B cell (primary cell): ENCODE measurements at regions not wholly inside any gene's neighbourhood (a gene's known extent, or its start where the extent isn't known, plus 50 kb on each side); places are given as distances from the start of the nearest gene placed in this dataset.

ENCODE experiments used
- ATAC-seq: fragments of 200-7000 bp; cut with Tn5 transposase; one replicate; pipeline ENCODE4 v1.10.0; 2021; ENCODE audit warnings: low read depth, mild to moderate bottlenecking, moderate number of reproducible peaks, moderate library complexity
- CTCF ChIA-PET: fragments of 350-600 bp; sonication (Branson Sonifier 250); formaldehyde crosslinking; loops from one replicate; lab custom pipeline; 2021; ENCODE audit warnings: antibody characterized with exemption, inconsistent platforms; lab: Charles Lee
- POLR2A ChIA-PET: fragments of 350-600 bp; sonication (Branson Sonifier 250); formaldehyde crosslinking; loops from one replicate; lab custom pipeline; 2021; ENCODE audit warnings: antibody characterized with exemption; lab: Charles Lee
- DNase-seq: peaks from one replicate; pipeline ENCODE4 v3.0.0; 2013
- H2AFZ ChIP-seq: 2 replicates; pipeline ENCODE4 v1.6.1; 2012; ENCODE audit warnings: mild to moderate bottlenecking, low read depth, low read length; ENCODE audit not compliant: insufficient read depth, poor library complexity, severe bottlenecking
- H3K27ac ChIP-seq, 2 donors: 1 replicate in 1 of 2; 2 replicates in 1 of 2; pipeline ENCODE4 v1.5.1; 2012 to 2013; ENCODE audit warnings: low read length in 2 of 2, mild to moderate bottlenecking in 2 of 2, moderate library complexity in 1 of 2
- H3K27me3 ChIP-seq, 4 experiments: fragments of 200-600 bp in 1 of 4; sonication (generic) in 1 of 4; replicated peaks in 1 of 4; 1 replicate in 2 of 4; 2 replicates in 2 of 4; pipeline versions ENCODE4 v1.6.1 to v1.7.0; 2013 to 2016; ENCODE audit warnings: low read length in 3 of 4, mild to moderate bottlenecking in 2 of 4, mixed read lengths in 1 of 4, moderate library complexity in 1 of 4; ENCODE audit not compliant: insufficient read depth in 4 of 4, control insufficient read depth in 3 of 4; ENCODE audit errors: control extremely low read depth in 1 of 4
- H3K36me3 ChIP-seq, 2 experiments: replicated peaks in 1 of 2; 1 replicate in 1 of 2; 2 replicates in 1 of 2; pipeline versions ENCODE4 v1.6.1 to v1.7.1; 2013; ENCODE audit warnings: low read length in 1 of 2; ENCODE audit not compliant: insufficient read depth in 2 of 2, control insufficient read depth in 1 of 2; ENCODE audit errors: control extremely low read depth in 1 of 2, extremely low read depth in 1 of 2
- H3K4me1 ChIP-seq, 2 donors: fragments of 200-600 bp in 1 of 2; sonication (generic) in 1 of 2; 1 replicate in 1 of 2; 2 replicates in 1 of 2; pipeline versions ENCODE4 v1.5.1 to v1.6.1; 2013 to 2017; ENCODE audit warnings: low read length in 2 of 2; ENCODE audit not compliant: control insufficient read depth in 2 of 2, insufficient read depth in 2 of 2
- H3K4me2 ChIP-seq: replicated peaks from 2 replicates; pipeline ENCODE3; 2012; ENCODE audit warnings: mild to moderate bottlenecking, low read depth, low read length; ENCODE audit not compliant: poor library complexity, severe bottlenecking
- H3K4me3 ChIP-seq, 5 experiments: fragments of 200-600 bp in 1 of 5; sonication (generic) in 1 of 5; 1 replicate in 3 of 5; 2 replicates in 2 of 5; pipeline versions ENCODE4 v1.5.1 to v1.7.0; 2011 to 2016; ENCODE audit warnings: low read length in 4 of 5, mild to moderate bottlenecking in 4 of 5, low read depth in 2 of 5, control low read depth in 1 of 5, moderate library complexity in 1 of 5; ENCODE audit not compliant: insufficient read depth in 1 of 5; ENCODE audit errors: control extremely low read depth in 1 of 5, extremely low read depth in 1 of 5
- H3K79me2 ChIP-seq: fragments of 200-600 bp; sonication (generic); one replicate; pipeline ENCODE4 v1.6.0; 2016; ENCODE audit warnings: low read length; ENCODE audit not compliant: control insufficient read depth, insufficient read depth
- H3K9ac ChIP-seq: fragments of 200-600 bp; sonication (generic); 2 replicates; pipeline ENCODE4 v1.6.1; 2017; ENCODE audit warnings: mild to moderate bottlenecking, low read length, moderate library complexity
- H3K9me3 ChIP-seq, 3 donors: one replicate each; pipeline versions ENCODE4 v1.6.1 to v1.7.1; 2013; ENCODE audit warnings: low read length in 2 of 3; ENCODE audit not compliant: control insufficient read depth in 2 of 3, insufficient read depth in 1 of 3; ENCODE audit errors: control extremely low read depth in 1 of 3
- H4K20me1 ChIP-seq: 2 replicates; pipeline ENCODE4 v1.6.0; 2012; ENCODE audit warnings: mild to moderate bottlenecking, low read length; ENCODE audit not compliant: insufficient read depth, control insufficient read depth, poor library complexity, severe bottlenecking
- H3K27ac Mint-ChIP-seq: one replicate; pipeline ENCODE4 v1.8.0; 2021; ENCODE audit warnings: mixed read lengths
- H3K27me3 Mint-ChIP-seq: one replicate; pipeline ENCODE4 v1.8.0; 2021; ENCODE audit warnings: mixed read lengths
- H3K4me1 Mint-ChIP-seq: one replicate; pipeline ENCODE4 v1.8.0; 2021; ENCODE audit warnings: mixed read lengths
- H3K4me3 Mint-ChIP-seq: one replicate; pipeline ENCODE4 v1.8.0; 2021; ENCODE audit warnings: mixed read lengths
- H3K9me3 Mint-ChIP-seq: one replicate; pipeline ENCODE4 v1.8.0; 2022; ENCODE audit warnings: mixed read lengths; ENCODE audit not compliant: insufficient read depth
- EZH2 ChIP-seq: IDR thresholded peaks from 2 replicates; pipeline ENCODE4 v1.6.1; 2012; ENCODE audit warnings: borderline replicate concordance, low read depth, mild to moderate bottlenecking, moderate library complexity, low read length; ENCODE audit not compliant: insufficient read depth, poor library complexity, severe bottlenecking
- WGBS: methylation state at CpG from one replicate; pipeline ENCODE4 v1.1.5; 2013; ENCODE audit warnings: missing lambda C conversion rate; ENCODE audit not compliant: insufficient coverage; 5-methylcytosine and 5-hydroxymethylcytosine counted together
- intact Hi-C: fragments of 100-400 bp; cut with micrococcal nuclease; formaldehyde crosslinking; loops from one replicate; pipeline ENCODE4 v1.10.0; 2022
- TF ChIP-seq, protein P1 (sequence below): fragments of 200-600 bp; IDR thresholded peaks from one replicate; pipeline ENCODE4 v1.8.0; 2022; ENCODE audit warnings: antibody characterized with exemption, mild to moderate bottlenecking

- no peaks in the 10 kb centered on the region for H4K20me1 ChIP-seq
- ChIA-PET CTCF (no interaction called here), POLR2A (no interaction called here)
- no peak overlapping the region for H3K4me3 Mint-ChIP-seq
- DNase-seq = no peak
- no peaks in the 10 kb centered on the region for H3K79me2 ChIP-seq
- H3K27ac ChIP-seq = no peak overlapping the region
- no peaks in the 10 kb centered on the region for H3K27me3 Mint-ChIP-seq
- intact Hi-C loops = no loop called here
- peaks cover 55% of the 10 kb centered on the region for H3K4me1 Mint-ChIP-seq
- no peak overlapping the region for H3K4me3 ChIP-seq
- ATAC-seq = no peak
- no peak overlapping the region for H3K9ac ChIP-seq
- H3K4me2 ChIP-seq = no peak overlapping the region
- peaks cover 0 to 10% (median 1%) of the 10 kb centered on the region in 3 donors for H3K9me3 ChIP-seq
- no peak overlapping the region for H2AFZ ChIP-seq
- no peak overlapping the region for H3K27ac Mint-ChIP-seq
- TF ChIP-seq, protein P1, sequence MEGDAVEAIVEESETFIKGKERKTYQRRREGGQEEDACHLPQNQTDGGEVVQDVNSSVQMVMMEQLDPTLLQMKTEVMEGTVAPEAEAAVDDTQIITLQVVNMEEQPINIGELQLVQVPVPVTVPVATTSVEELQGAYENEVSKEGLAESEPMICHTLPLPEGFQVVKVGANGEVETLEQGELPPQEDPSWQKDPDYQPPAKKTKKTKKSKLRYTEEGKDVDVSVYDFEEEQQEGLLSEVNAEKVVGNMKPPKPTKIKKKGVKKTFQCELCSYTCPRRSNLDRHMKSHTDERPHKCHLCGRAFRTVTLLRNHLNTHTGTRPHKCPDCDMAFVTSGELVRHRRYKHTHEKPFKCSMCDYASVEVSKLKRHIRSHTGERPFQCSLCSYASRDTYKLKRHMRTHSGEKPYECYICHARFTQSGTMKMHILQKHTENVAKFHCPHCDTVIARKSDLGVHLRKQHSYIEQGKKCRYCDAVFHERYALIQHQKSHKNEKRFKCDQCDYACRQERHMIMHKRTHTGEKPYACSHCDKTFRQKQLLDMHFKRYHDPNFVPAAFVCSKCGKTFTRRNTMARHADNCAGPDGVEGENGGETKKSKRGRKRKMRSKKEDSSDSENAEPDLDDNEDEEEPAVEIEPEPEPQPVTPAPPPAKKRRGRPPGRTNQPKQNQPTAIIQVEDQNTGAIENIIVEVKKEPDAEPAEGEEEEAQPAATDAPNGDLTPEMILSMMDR = no peak
- no peak for TF ChIP-seq EZH2
- no peaks in the 10 kb centered on the region for H3K27me3 ChIP-seq
- peaks cover 7% of the 10 kb centered on the region for H3K9me3 Mint-ChIP-seq
- peaks cover 35% of the 10 kb centered on the region in 2 donors for H3K4me1 ChIP-seq
- H3K36me3 ChIP-seq = no peaks in the 10 kb centered on the region
Observed at GRCh38 chr5:173814053-173814452, 74.1 kb upstream of the CPEB4 start.

DNA sequence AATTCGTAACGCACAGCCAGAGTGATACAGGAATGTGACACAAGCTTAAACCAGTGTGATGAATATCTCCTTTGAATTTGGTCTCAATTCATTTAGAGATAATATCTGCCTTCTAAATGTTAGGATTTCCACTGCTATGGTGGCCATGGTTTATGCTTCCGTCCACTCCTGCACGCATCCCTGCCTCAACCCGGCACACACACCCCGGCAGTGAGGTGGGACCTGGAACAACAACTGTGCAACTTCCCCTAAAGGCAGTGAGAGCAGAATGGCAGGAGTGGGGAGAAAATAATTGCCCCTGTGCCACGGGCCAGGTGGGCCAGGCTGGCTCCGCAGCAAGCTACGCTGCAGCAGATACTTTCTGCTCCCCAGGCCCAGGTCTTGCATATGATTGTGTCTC is 72.6 kb upstream of the CPEB4 start:
- POLR2A ChIA-PET = no interaction called here

More for the DNA sequence above, 72.6 kb upstream of the CPEB4 start:
- Histone ChIP-seq H4K20me1 (no peaks in the 10 kb centered on the region), H3K9ac (no peak overlapping the region), H3K4me3 (no peak overlapping the region), H3K79me2 (no peaks in the 10 kb centered on the region), H3K27me3 (no peaks in the 10 kb centered on the region), H3K9me3 (peaks cover 2 to 19% (median 12%) of the 10 kb centered on the region in 3 donors), H3K4me1 (peaks cover 50% of the 10 kb centered on the region in 2 donors), H3K27ac (no peak overlapping the region), H2AFZ (no peak overlapping the region), H3K36me3 (no peaks in the 10 kb centered on the region), H3K4me2 (no peak overlapping the region)
- ATAC-seq = no peak
- no peak overlapping the region for H3K4me3 Mint-ChIP-seq
- WGBS = 97% methylated on average over 6 of the region's 9 CpGs
- H3K4me1 Mint-ChIP-seq = peaks cover 69% of the 10 kb centered on the region
- CTCF ChIA-PET = interaction anchor here (1.0 kb wide), 1 partner anchor 9 kb away, joined by 3 read pairs; no protein-coding TSS in a partner anchor
- intact Hi-C loops = no loop called here
- no peak for DNase-seq
- peak overlapping the region; percentile 42 for H3K27ac Mint-ChIP-seq
- peaks cover 12% of the 10 kb centered on the region for H3K9me3 Mint-ChIP-seq
- TF ChIP-seq EZH2 = no peak
- no peaks in the 10 kb centered on the region for H3K27me3 Mint-ChIP-seq
